ENCODE measurements at regions not wholly inside any gene's neighbourhood (a gene's known extent, or its start where the extent isn't known, plus 50 kb on each side); places are given as distances from the start of the nearest gene placed in this dataset.

DNA sequence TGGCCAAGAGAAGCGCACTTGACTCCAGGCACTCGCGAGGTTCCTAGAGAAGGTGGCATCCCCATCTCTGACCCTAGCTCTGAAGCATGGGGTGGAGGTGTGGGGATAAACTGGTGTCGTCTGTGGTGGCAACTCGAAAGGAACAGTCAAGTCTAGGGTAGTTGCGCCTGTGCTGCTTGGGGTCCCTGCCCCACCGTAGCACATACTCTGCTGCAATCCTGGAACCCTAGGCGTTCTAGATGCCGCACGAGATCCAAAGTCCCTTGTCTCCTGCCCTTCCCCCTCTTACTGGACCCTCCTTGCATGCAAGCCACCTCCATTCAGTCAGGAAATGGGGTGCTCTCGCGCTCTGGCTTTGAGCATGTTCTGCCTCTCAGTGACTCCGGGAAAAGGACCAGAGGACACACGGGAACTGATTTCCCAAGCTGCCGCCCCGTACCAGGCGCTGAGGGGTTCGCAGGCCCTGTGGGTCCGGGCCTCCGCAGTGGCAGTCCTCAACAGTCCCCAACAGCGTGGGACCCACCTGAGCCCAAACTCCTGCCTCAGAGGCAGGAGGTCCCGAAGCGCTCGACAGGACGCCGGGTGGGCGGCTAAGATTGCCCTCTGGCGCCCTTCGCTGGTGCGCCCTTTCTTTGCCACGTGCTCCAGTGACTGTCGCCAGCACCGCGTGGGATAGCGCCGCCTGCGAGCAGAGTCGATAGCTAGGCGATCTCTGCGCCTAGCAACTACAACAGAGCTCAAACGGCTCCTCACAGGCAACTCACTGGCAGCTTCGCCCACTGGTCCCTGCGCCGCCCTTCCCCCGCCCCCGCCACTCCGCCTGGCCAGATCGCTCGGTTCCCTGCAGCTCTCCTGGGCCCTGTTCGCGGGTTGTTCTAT is 452.0 kb downstream of the REEP3 start:
- TF ChIP-seq, protein P1, sequence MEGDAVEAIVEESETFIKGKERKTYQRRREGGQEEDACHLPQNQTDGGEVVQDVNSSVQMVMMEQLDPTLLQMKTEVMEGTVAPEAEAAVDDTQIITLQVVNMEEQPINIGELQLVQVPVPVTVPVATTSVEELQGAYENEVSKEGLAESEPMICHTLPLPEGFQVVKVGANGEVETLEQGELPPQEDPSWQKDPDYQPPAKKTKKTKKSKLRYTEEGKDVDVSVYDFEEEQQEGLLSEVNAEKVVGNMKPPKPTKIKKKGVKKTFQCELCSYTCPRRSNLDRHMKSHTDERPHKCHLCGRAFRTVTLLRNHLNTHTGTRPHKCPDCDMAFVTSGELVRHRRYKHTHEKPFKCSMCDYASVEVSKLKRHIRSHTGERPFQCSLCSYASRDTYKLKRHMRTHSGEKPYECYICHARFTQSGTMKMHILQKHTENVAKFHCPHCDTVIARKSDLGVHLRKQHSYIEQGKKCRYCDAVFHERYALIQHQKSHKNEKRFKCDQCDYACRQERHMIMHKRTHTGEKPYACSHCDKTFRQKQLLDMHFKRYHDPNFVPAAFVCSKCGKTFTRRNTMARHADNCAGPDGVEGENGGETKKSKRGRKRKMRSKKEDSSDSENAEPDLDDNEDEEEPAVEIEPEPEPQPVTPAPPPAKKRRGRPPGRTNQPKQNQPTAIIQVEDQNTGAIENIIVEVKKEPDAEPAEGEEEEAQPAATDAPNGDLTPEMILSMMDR (conservative IDR thresholded peaks at IDR 0.05; ENCODE audit: low read depth, low read length): no peak
- no peak for TF ChIP-seq EZH2 (IDR thresholded peaks at IDR 0.05; ENCODE audit: borderline replicate concordance, low read depth, low read length, poor library complexity, severe bottlenecking)

Data from A673 (cell line).